Lung (tissue), 11 donors: ENCODE measurements at regions not wholly inside any gene's neighbourhood (a gene's known extent, or its start where the extent isn't known, plus 50 kb on each side); places are given as distances from the start of the nearest gene placed in this dataset.

Experiments
- ATAC-seq: fragments of 200-7000 bp; cut with Tn5 transposase; one replicate; pipeline ENCODE4 v1.9.1; 2020; ENCODE audit warnings: moderate number of reproducible peaks; ENCODE audit not compliant: insufficient read depth, low FRiP score
- DNase-seq, 3 donors: peaks; one replicate each; pipeline ENCODE4 v3.0.0-alpha.2; 2013 to 2017
- H3K27ac ChIP-seq, 2 donors: one replicate each; pipeline ENCODE4 v1.5.1; 2013; ENCODE audit warnings: mild to moderate bottlenecking in 2 of 2, moderate library complexity in 2 of 2, control low read depth in 1 of 2, inconsistent platforms in 1 of 2, low read depth in 1 of 2, low read length in 1 of 2
- H3K27me3 ChIP-seq, 3 donors: one replicate each; pipeline ENCODE4 v1.5.1; 2013; ENCODE audit warnings: low read length in 2 of 3; ENCODE audit not compliant: control insufficient read depth in 3 of 3, insufficient read depth in 3 of 3
- H3K36me3 ChIP-seq, 4 donors: one replicate each; pipeline ENCODE4 v1.5.1; 2013; ENCODE audit warnings: low read length in 4 of 4, mild to moderate bottlenecking in 1 of 4, moderate library complexity in 1 of 4; ENCODE audit not compliant: control insufficient read depth in 4 of 4, insufficient read depth in 4 of 4
- H3K4me1 ChIP-seq, 5 donors: one replicate each; pipeline ENCODE4 v1.5.1; 2013; ENCODE audit warnings: low read length in 5 of 5, mild to moderate bottlenecking in 2 of 5, moderate library complexity in 1 of 5; ENCODE audit not compliant: control insufficient read depth in 5 of 5, insufficient read depth in 5 of 5
- H3K4me3 ChIP-seq: one replicate; pipeline ENCODE4 v1.5.1; 2013; ENCODE audit warnings: mild to moderate bottlenecking, control low read depth, moderate library complexity
- H3K9ac ChIP-seq, 2 donors: one replicate each; pipeline ENCODE4 v1.5.1; 2013; ENCODE audit warnings: low read length in 2 of 2, control low read depth in 1 of 2; ENCODE audit not compliant: insufficient read depth in 1 of 2
- H3K9me3 ChIP-seq, 4 donors: one replicate each; pipeline ENCODE4 v1.5.1; 2013; ENCODE audit warnings: low read length in 3 of 4, mild to moderate bottlenecking in 1 of 4, moderate library complexity in 1 of 4; ENCODE audit not compliant: control insufficient read depth in 4 of 4, insufficient read depth in 3 of 4
- CTCF ChIP-seq: IDR thresholded peaks from 2 replicates; pipeline ENCODE4 v1.5.1; 2012; ENCODE audit warnings: mild to moderate bottlenecking; ENCODE audit errors: control extremely low read depth, extremely low read depth
- WGBS, 2 donors: extraction: QIAGEN DNeasy Blood & Tissue Kit; methylation state at CpG; one replicate each; pipeline ENCODE4 v1.1.7; 2013; 5-methylcytosine and 5-hydroxymethylcytosine counted together
- donor health status: control.
- donor health status: control.
- donor health status: Bipolar disorder and iron deficiency.
- donor health status: healthy.
- donor health status: DM: yes; HTN: yes; CAD: no.

- H3K27ac ChIP-seq, result no peak overlapping the region
These were observed 467.3 kb downstream of the TSHZ3 start for GRCh38 chr19:30881930-30882329.

GRCh38 chr19:30881281-30881680, 468.0 kb downstream of the TSHZ3 start:
- peaks cover 0 to 4% (median 0%) of the 10 kb centered on the region in 4 donors for H3K9me3 ChIP-seq
- no peak overlapping the region for H3K4me3 ChIP-seq
- no peak overlapping the region for H3K27ac ChIP-seq
- 82 to 85% methylated on average over 7 of the region's 7 CpGs for WGBS, 2 donors
- no peak for ATAC-seq
- no peaks in the 10 kb centered on the region for H3K36me3 ChIP-seq
- peaks cover 0 to 28% (median 7%) of the 10 kb centered on the region in 5 donors for H3K4me1 ChIP-seq
- no peak for DNase-seq
- no peak overlapping the region for H3K9ac ChIP-seq
- peaks cover 0 to 3% (median 0%) of the 10 kb centered on the region in 3 donors for H3K27me3 ChIP-seq
- no peak for TF ChIP-seq CTCF

More at GRCh38 chr19:30881930-30882329, 467.3 kb downstream of the TSHZ3 start:
- no peaks in the 10 kb centered on the region for H3K36me3 ChIP-seq
- no peak for ATAC-seq
- H3K27me3 ChIP-seq, result peaks cover 0 to 3% (median 0%) of the 10 kb centered on the region in 3 donors
- H3K4me1 ChIP-seq, result peaks cover 0 to 32% (median 7%) of the 10 kb centered on the region in 5 donors
- 60 to 72% methylated on average over 2 of the region's 2 CpGs for WGBS, 2 donors
- TF ChIP-seq CTCF, result no peak
- DNase-seq, result no peak
- no peak overlapping the region for H3K9ac ChIP-seq
- H3K4me3 ChIP-seq, result no peak overlapping the region
- peaks cover 0 to 4% (median 0%) of the 10 kb centered on the region in 4 donors for H3K9me3 ChIP-seq

GRCh38 chr19:30880551-30880950, 468.7 kb downstream of the TSHZ3 start:
- Histone ChIP-seq H3K27ac (no peak overlapping the region), H3K36me3 (no peaks in the 10 kb centered on the region), H3K9me3 (peaks cover 0 to 2% (median 0%) of the 10 kb centered on the region in 4 donors), H3K4me3 (no peak overlapping the region), H3K27me3 (peaks cover 0 to 2% (median 0%) of the 10 kb centered on the region in 3 donors), H3K9ac (no peak overlapping the region), H3K4me1 (peaks cover 0 to 28% (median 7%) of the 10 kb centered on the region in 5 donors)
- no peak for ATAC-seq
- TF ChIP-seq CTCF, result no peak
- 63 to 66% methylated on average over 4 of the region's 4 CpGs for WGBS, 2 donors
- no peak for DNase-seq

- ATAC-seq (no peak), DNase-seq (no peak)
- no peak overlapping the region for H3K9ac ChIP-seq
- no peak overlapping the region for H3K27ac ChIP-seq
- H3K9me3 ChIP-seq, result peaks cover 0 to 2% (median 0%) of the 10 kb centered on the region in 4 donors
- H3K4me3 ChIP-seq, result no peak overlapping the region
- H3K36me3 ChIP-seq, result no peaks in the 10 kb centered on the region
- H3K27me3 ChIP-seq, result no peaks in the 10 kb centered on the region
- no peak for TF ChIP-seq CTCF
- 70 to 79% methylated on average over 4 of the region's 4 CpGs for WGBS, 2 donors
- H3K4me1 ChIP-seq, result peaks cover 0 to 28% (median 7%) of the 10 kb centered on the region in 5 donors
These were observed 469.1 kb downstream of the TSHZ3 start for GRCh38 chr19:30880151-30880550.
